HG03354 (cell line): ENCODE measurements at regions not wholly inside any gene's neighbourhood (a gene's known extent, or its start where the extent isn't known, plus 50 kb on each side); places are given as distances from the start of the nearest gene placed in this dataset.

Source experiments
- ATAC-seq: cut with Tn5 transposase; IDR thresholded peaks from one replicate; pipeline ENCODE4 v1.9.1; 2021; ENCODE audit warnings: mild to moderate bottlenecking; ENCODE audit not compliant: unreplicated experiment, poor library complexity, severe bottlenecking

DNA sequence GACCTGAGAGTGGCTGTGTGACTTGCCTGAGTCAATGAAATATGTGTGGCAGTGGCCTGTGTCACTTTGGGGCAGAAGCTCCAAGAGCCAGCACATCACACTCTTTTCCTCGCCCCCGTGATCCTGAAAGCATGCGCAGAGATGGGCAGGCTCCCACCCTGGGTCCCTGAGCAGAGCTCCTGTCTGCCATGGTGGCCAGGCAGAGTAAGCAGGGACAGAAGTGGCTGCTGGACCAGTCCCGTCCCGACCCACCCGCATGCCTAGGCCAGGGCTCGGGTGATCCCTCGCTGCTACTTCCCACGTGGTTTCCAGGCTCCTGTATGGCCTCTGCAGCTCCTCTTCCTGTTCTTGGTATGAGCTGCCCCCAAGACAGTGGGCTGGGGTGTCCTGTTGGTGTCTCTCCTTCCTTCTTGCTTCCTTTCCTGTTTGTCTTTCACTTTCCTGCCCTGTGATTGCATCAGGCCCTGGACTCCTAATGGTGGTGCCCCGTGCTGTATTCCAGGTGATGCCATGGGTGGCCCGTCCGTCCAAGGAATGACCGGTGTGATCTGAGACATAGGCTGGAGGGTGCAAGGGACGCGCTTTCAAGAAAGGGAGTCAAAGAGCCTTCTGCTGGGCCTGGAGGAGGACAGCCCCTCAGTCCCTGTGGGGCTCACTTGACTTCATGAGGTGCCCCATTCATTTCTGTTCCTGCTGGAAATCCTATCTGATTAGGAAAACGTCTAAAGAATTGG, 71.4 kb upstream of the SHH start:
- ATAC-seq: no peak

DNA sequence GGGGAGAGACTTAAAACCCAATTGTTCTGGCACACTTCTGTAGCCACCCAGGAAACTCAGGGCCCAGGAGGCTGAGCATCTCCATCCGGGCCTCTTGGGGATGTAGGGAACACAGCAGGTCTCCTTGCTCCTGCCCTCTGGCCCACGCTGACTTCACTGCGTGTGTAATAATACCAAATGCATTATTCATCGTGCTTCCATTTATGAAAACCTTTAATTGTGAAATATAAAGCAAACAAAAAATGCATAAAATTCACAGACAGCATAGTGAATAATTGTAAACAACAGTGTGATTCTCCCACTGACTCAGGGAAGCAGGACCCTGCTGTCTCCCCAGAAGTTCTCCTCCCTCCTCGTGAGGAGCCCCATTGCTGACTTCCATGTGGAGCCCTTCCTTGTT, 70.3 kb upstream of the SHH start:
- ATAC-seq: no peak

DNA sequence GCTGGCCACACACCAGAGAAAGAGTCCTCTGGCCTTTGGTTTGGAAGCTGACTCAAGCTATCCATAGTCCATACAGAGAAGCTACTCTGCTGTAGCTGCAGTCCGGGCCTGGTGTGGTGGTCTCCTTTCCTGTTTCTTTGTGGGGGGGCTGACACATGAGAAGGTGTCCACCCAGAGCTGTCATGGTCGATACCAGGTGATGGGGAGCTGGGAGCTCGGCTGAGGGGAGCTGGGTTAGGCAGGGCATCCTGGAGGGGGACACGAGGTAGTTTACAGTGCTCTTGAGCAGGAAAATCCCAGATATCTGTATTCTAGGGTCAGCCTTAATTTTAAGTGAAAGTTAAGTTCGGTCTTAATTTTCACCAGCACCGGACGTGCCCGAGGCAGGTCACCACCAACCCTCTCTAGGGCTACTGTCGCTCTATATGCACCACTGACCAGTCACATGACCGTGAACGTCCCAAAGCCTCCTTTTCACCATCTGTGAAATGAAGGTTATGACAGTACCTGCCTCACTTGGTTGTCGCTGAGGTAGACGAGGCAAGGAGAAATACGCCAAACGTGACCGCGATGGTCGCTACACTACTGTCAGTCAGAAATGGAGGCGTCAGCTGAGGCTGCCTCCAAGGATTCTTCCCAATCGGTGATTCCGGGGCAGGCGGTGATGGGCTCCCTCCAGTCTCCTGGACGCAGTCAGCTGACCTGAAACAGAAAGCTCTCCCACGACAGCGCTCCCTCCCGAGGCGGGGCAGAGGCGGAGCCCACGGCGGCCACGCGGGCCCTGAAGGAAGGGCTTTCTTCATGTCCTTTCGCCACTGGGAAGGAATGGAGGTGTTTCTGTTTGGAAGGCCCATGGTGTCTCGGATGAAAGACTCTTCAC, 69.4 kb upstream of the SHH start:
- no peak for ATAC-seq

DNA sequence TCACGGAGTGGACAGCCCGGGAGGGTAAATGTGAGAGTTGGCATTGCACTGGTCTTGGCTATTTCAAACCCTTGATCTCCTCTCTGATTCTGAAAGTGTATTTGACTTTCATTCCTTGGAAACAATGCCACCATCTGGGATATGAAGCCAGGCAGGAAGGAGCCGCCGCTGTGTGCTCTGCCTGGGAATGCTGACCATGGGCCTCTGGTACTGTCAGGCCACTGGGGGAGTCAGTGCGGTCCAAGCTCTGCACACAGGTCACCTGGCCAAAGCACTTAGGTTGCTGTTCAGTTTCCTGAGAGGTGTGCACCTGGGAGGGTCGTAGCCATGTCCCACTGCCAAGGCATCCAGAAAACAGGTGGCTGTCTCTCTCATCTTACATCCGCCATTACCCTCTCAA, 68.5 kb upstream of the SHH start:
- no peak for ATAC-seq

DNA sequence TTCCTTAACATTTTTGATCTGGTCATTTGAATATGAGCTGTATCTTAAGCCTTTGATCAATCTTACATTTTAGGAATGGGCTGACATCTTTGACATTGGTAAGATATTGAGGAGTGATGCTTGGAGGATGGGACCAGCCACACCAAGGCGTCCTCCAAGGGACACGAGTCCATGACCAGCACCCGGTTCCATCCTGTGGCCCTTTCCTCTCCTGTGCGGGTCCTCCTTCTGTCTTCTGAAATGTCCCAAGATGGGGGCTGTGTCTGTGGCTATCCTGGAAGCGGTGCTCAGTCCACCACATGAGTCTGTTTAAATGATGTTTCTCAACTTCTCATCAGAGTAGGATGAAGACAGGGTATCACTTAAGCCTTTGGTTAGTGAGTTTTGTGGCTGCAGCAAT, 67.3 kb upstream of the SHH start:
- ATAC-seq: no peak

DNA sequence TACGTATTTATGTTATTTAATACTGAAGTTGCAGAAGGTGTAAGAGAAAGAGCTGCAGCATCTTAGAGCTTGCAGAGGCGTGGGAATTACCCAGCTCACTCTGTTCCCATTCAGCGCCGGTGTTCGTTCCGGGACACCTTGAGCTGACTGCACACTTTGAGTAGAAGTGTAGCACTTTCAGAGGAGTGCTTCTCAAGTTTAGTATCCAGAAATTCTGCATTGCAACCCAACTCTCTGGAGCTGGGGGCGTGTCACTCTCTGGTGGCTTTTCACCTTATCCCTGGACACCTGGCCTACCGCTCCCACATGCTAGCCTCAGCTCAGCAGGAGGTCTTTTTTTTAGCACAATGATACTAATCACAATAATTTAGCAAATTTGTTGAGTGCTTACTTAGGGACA, 66.4 kb upstream of the SHH start:
- ATAC-seq: no peak

DNA sequence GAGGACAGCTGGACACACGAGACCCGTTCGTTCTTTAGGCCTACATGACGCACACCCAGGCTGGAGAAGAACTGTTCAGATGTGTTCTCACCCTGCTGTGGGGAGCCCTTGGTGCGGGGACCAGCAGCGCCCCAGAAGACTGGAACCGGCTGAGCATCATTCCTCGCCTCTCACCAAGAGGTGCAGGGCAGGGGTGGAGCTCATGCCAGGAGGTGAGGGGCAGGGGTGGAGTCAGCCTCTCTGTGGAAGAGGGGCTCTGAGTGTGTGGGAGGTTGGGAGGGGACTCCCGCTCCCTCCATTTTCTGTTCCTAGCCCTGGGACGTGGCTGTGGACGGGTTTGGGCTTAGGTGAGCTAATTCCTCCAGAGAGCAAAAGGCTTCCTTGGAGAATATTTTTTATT, 66.0 kb upstream of the SHH start:
- no peak for ATAC-seq

DNA sequence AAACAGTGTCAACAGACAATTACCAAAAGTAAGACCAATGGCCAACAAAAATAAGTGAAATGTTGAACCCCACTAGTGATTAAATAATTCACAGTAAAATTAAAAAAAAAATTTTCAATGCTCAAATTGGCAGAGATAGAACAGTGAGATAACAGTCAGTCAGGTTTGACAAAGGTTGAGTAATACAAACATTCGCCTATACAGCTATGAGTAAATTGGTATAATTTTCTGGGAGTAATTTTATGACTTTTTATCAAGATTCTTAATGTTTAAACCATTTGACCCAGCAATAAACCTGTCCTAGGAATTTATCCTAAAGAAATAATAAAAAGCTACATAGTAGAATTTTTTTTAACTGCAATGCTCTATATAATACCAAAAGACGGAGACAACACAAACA, 64.9 kb upstream of the SHH start:
- no peak for ATAC-seq

DNA sequence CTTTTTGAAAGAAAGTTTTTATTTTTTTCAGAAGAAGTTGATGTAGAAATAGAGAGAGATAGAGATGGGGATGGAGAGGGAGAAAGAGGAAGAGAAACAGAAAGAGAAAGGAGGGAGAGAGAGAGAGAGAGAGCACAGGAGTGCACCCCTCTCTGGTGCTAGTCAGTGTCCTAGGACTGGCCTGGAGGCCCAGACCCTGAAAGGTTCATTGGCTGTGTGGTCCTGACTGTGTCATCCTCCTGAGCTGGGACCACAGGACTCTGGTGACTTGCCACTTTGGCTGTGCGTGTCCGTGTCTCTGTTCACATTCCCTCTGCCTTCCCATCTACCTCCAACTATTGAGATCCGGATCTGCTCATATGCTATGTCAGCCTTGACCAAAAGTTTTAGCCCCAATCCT, 62.1 kb upstream of the SHH start:
- ATAC-seq: no peak

DNA sequence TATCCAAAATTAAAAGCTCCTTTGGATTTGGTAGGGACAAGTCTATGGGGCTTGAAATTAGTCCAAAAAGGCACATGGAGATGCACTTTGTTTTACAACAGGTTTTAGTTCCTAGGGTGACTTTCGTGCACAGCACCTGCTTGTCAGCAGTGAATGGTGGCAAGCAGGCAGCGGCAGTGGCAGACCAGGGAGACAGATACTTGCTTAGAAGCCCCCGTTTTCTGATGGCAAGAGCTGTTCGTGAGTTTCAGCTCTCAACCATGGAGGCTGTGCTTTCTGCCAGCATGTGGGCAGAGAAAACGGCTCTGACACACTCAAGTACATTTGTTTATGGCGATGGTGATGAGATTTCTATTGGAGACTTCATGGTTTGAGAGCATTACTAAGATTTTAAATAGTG, 61.7 kb upstream of the SHH start:
- no peak for ATAC-seq

DNA sequence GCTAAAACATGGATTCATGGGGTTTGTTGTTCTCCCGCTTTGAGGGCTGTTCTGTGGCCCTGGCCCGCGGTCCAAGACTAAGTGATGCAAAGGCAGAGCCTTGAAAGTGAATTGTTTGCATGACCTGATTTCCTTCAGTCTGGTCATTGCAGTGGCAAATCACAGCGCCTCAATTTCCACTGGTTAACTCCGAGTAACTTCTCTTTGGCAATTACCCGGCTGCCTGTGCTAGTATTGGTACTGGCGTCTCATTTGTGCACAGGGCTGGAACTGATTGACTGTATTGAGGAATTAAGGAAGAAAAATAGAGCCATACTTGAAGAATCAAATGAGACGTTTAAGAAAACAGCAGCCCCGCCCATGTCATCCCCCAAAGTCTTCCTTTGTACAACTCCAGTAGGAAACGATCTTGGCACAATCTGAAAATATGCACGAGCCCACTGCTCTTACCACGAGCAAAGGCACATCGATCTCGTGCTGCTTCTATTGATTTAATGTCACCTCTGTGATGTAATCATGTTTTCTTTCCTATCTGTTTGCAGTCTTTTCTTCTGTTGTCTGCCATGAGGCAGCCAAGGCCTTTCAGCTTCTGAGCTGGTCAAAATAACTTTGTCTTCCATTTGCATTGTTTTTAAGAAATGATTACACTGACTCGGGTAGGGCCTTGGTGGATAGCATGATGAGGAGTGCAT, 60.6 kb upstream of the SHH start:
- ATAC-seq: no peak

DNA sequence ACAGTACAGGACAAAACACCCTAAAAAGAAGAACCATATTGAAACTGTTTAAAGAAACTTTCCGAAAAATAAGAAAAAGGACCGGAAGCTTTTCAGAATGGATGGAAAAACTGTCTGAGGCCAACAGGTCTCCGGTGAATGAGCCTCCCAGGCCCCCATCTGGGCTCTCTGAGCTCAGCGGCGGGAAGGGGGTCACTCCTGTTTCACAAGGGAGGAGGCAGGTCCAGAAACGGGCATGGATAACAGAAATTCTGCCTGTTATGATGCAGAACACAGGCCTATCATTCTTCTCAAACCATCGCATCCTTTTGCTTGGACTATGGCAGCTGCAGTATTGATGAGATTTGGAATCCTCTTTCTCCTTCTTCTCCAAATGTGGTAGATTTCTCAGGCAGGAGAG, 58.9 kb upstream of the SHH start:
- ATAC-seq: no peak

DNA sequence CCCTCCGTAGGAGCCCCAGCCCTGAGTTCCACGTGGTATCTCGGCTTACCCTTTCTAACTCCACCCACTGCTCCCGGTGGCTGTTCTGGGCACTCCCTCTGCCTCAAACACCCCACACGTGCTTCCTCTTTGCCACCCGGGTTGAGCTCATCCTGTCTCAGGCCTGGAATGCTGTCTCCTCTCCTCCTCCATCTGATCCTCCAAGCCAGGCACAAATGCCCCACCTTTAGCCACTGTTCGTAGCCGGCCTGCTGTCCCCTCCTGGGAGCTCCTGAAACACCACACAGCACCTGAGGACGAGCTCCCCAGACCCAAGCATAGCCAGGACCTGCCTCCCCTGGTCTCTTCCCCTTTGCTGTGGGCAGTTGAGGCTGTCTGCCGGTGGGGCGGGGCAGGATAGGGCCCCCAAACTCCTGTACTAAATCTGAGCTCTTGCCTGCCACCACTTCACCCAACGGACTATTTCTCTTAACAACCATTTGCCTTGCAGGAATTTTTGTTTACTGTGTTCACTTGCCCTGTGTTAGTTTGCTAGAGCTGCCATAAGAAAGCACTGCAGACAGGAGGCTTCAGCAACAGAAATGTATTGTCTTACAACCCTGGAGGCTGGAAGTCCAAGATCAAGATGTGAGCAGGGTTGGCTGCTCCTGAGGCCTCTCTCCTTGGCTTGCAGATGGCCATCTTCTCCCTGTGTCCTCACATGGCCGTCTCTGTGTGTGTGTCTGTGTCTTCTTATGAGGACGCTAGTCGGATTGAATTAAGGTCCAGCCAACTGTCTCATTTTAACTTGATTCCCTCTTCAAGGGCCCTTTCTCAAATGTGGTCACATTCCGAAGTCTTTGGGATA, 58.3 kb upstream of the SHH start:
- ATAC-seq: no peak

DNA sequence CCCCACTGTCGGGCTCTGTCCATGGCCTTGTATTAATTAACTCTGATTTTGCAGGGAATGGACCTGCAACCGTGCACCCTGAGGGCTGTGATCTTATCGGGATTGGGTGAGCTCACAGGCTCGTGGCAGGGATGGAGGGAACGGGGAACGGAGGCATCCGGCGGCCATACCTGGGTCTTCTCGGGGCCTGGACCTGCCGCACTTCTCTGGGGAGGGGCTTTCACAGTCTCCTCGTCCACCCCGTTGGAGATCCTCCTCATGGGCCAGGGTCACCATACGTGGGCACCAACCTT, 57.5 kb upstream of the SHH start:
- no peak for ATAC-seq

DNA sequence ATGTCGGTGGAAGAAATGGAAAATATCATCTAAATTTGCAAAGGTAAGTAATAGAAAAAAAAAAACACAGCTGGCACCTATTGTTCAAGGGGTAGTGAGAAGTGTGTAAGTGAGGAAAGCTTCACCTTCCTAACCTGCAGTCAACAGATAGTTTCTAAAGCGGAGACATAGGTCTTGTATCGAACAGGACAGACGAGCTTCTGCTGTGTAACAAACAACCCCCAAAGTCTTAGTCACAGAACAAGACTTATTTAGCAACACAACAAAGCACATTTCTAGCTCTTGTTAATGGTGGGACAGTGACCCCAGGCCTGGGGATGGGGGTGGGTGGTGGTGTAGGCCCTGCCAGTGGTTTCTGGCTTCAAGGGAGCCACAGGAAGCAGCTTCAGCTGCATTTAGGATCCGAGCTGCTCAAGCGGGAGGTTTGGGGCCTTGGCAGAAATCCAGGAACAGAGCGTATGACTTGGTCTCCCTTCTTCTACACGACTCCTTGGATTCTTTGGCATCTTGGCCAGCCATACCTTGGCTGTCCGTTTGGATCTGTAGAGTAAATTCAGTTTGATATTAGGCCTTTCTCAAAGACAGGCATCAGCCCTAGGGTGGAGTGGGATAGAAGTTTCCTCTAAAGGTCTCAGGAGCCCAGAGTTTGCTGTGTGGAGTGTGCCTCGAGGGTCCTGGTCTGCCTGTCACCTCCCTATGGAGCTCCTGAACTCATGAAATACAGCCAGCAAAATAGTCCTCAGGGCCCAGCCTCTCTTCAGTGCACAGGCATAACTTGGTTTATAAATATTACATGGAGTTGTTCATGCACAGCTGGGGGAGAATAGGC, 56.9 kb upstream of the SHH start:
- no peak for ATAC-seq

DNA sequence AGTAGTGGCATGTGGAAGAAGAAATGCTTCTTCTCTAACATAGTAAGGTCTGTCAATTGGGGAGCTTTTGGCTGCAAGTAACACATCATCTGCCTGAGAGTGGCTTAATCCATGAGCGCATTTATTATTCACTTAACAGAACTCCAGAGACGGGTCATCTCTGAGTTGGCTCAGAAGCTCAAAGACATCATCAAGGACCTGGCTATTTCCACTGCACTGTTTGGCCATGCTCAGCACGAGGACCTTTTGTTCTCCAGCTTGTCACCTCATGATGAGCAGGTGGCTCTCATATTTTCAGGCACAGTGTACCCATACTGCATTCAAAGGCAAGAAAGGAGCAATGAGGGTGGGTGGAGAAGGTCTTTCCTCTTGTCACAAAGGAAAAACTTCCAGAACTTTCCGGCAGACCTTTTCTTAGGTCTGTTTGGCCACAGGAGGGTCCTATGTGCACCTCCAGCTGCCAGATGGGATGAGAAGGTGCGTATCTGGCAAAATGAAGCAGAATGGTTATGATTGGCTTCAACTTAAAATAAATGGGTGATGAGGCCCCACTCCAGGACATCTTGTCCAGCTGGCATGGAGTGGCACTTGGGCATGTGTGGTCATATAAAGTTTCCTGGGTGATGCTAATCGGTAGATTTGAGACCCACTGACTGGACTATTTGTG, 55.6 kb upstream of the SHH start:
- ATAC-seq: no peak

DNA sequence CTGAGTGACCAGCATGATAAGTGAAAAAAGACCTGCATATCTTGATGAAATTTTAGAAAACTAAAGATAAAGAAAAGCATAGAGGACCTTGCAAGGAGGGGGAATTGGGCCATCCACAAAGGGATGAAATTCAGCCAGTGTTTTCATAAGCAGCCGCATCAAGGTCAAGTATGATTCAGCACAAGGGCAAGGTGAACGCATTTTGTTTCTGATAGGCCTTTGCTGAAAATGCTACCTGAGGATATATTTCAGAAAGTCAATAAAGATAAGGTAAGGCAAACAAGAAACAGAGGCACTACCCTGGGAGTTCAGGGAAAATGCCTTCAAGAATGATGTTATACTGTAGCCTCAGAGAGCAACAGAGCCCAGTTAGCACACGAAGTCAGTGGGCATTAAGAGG, 55.0 kb upstream of the SHH start:
- no peak for ATAC-seq

DNA sequence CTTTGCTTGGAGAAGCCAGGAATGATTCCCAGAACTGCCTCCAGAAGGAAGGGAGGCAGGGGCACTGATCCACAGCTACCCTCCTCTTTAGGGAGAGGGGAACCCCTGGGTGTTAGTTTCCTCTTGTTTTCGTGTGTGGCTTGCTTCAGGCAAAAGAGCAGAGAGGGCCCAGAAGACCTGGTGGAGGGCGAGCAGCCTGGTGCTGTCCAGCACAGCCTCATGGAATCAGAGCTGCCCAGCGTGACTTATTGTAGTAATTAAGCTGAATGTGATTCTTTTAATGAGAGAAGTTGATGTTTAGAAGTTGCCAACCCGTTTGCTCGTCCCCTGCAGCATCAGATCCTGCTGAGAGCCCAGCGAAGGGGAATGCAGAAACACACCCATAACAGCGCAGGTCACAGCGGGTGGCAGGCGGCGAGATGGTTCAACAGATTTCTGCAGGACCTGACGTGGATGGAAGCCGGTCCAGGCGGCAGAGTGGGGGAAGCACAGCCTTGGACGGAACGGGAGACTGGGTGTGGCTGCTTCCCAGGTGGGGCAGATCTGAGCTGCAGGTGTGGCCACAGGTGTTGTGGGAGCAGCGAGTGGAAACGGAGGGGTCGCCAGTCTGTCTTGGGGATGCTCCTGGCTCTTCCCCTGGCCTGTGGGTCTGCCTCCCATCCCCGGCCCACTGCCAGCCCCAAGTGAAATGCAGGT, 53.7 kb upstream of the SHH start:
- no peak for ATAC-seq
